ENCODE measurements at regions not wholly inside any gene's neighbourhood (a gene's known extent, or its start where the extent isn't known, plus 50 kb on each side); places are given as distances from the start of the nearest gene placed in this dataset.

GRCh38 chr18:67219821-67220220, 296.7 kb downstream of the DSEL start:
- no peak for DNase-seq

GRCh38 chr18:67218556-67218955, 298.0 kb downstream of the DSEL start:
- DNase-seq = no peak

GRCh38 chr18:67217551-67218166, 298.9 kb downstream of the DSEL start:
- peak; percentile 18 for DNase-seq

GRCh38 chr18:67216846-67217245, 299.7 kb downstream of the DSEL start:
- no peak for DNase-seq

GRCh38 chr18:67215686-67216085, 300.8 kb downstream of the DSEL start:
- no peak for DNase-seq

- no peak for DNase-seq
Measured at GRCh38 chr18:67211646-67212045, 304.9 kb downstream of the DSEL start.

GRCh38 chr18:67200665-67201064, 315.9 kb downstream of the DSEL start:
- DNase-seq = no peak

- DNase-seq = no peak
Measured at GRCh38 chr18:67199993-67200617, 316.4 kb downstream of the DSEL start.

- no peak for DNase-seq
Measured at GRCh38 chr18:67194886-67195285, 321.6 kb downstream of the DSEL start.

- no peak for DNase-seq
Measured at GRCh38 chr18:67192535-67192934, 324.0 kb downstream of the DSEL start.

- DNase-seq = no peak
Measured at GRCh38 chr18:67183398-67183797, 333.1 kb downstream of the DSEL start.

- no peak for DNase-seq
Measured at GRCh38 chr18:67179726-67180125, 336.8 kb downstream of the DSEL start.

- DNase-seq = no peak
Measured at GRCh38 chr18:67159662-67160061, 356.9 kb downstream of the DSEL start.

- no peak for DNase-seq
Measured at GRCh38 chr18:67154979-67155378, 361.5 kb downstream of the DSEL start.

- DNase-seq = no peak
Measured at GRCh38 chr18:67151366-67151765, 365.2 kb downstream of the DSEL start.

GRCh38 chr18:67145586-67146292, 370.8 kb downstream of the DSEL start:
- no peak for DNase-seq

GRCh38 chr18:67144329-67144728, 372.2 kb downstream of the DSEL start:
- no peak for DNase-seq

- no peak for DNase-seq
Measured at GRCh38 chr18:67143028-67143427, 373.5 kb downstream of the DSEL start.

GRCh38 chr18:67142604-67143003, 373.9 kb downstream of the DSEL start:
- no peak for DNase-seq

- no peak for DNase-seq
Measured at GRCh38 chr18:67140495-67140894, 376.0 kb downstream of the DSEL start.

GRCh38 chr18:67139899-67140298, 376.6 kb downstream of the DSEL start:
- no peak for DNase-seq

- no peak for DNase-seq
Measured at GRCh38 chr18:67135981-67136380, 380.5 kb downstream of the DSEL start.

- no peak for DNase-seq
Measured at GRCh38 chr18:67134911-67135310, 381.6 kb downstream of the DSEL start.

- DNase-seq = no peak
Measured at GRCh38 chr18:67133669-67134068, 382.9 kb downstream of the DSEL start.

All from activated CD4-positive, alpha-beta T cell treated with anti-CD3 and anti-CD28 coated beads for 1 hour (primary cell).